WTC11 (cell line): ENCODE measurements at regions not wholly inside any gene's neighbourhood (a gene's known extent, or its start where the extent isn't known, plus 50 kb on each side); places are given as distances from the start of the nearest gene placed in this dataset.

Experiments used
- ATF1 ChIP-seq: sonication (generic); formaldehyde crosslinking; IDR thresholded peaks from 2 replicates; pipeline ENCODE4 v1.8.1; 2023; ENCODE audit warnings: mild to moderate bottlenecking, moderate library complexity, missing genetic modification reagents
- CTCF ChIP-seq: fragments of 200-600 bp; IDR thresholded peaks from 2 replicates; pipeline ENCODE4 v1.8.0; 2022; ENCODE audit warnings: antibody characterized with exemption
- EMX1 ChIP-seq: fragments of 250-450 bp; sonication (Bioruptor Pico); IDR thresholded peaks from 2 replicates; pipeline ENCODE4 v1.8.0; 2021; ENCODE audit warnings: mild to moderate bottlenecking
- FOXP1 ChIP-seq: sonication (generic); formaldehyde crosslinking; IDR thresholded peaks from 2 replicates; pipeline ENCODE4 v1.8.0; 2022; ENCODE audit warnings: missing genetic modification reagents, mild to moderate bottlenecking, moderate library complexity, borderline replicate concordance
- MXD4 ChIP-seq: fragments of 250-450 bp; sonication (Bioruptor Pico); IDR thresholded peaks from 2 replicates; pipeline ENCODE4 v1.8.0; 2021; ENCODE audit warnings: mild to moderate bottlenecking, moderate library complexity, borderline replicate concordance
- NFATC4 ChIP-seq: fragments of 250-450 bp; sonication (Bioruptor Pico); IDR thresholded peaks from 2 replicates; pipeline ENCODE4 v1.9.0; 2021; ENCODE audit warnings: mild to moderate bottlenecking
- RELA ChIP-seq: sonication (generic); formaldehyde crosslinking; IDR thresholded peaks from 2 replicates; pipeline ENCODE4 v1.8.1; 2022; ENCODE audit warnings: missing genetic modification reagents, mild to moderate bottlenecking, borderline replicate concordance
- SP1 ChIP-seq: sonication (generic); formaldehyde crosslinking; conservative IDR thresholded peaks from 2 replicates; pipeline ENCODE4 v1.8.1; 2022; ENCODE audit warnings: missing genetic modification reagents

GRCh38 chr1:116266864-116267212 lies 106.2 kb upstream of the ATP1A1 start:
- TF ChIP-seq ATF1 = no peak
- no peak for TF ChIP-seq SP1 (CRISPR knock-in tag)
- no peak for TF ChIP-seq NFATC4
- no peak for TF ChIP-seq MXD4 (CRISPR knock-in tag)
- no peak for TF ChIP-seq CTCF
- no peak for TF ChIP-seq RELA (CRISPR knock-in tag)
- TF ChIP-seq FOXP1 (CRISPR knock-in tag) = no peak
- no peak for TF ChIP-seq EMX1 (CRISPR knock-in tag)
